GM12864 (cell line): ENCODE measurements at regions not wholly inside any gene's neighbourhood (a gene's known extent, or its start where the extent isn't known, plus 50 kb on each side); places are given as distances from the start of the nearest gene placed in this dataset.
"Not testable (repeated sequence)": the region's sequence is repeated elsewhere in the genome, so short reads cannot be mapped to it uniquely, and the experiment has no call there.

Source experiments
- DNase-seq: peaks from one replicate; pipeline ENCODE4 v3.0.0-alpha.2; 2011; ENCODE audit warnings: low read depth
- H3K4me3 ChIP-seq: 2 replicates; pipeline ENCODE4 v1.5.1; 2011; ENCODE audit warnings: mild to moderate bottlenecking, low read depth, low read length, control low read depth
- CTCF ChIP-seq: IDR thresholded peaks from 2 replicates; pipeline ENCODE4 v1.5.1; 2011; ENCODE audit warnings: low read depth, mild to moderate bottlenecking, moderate library complexity, low read length, control low read depth, inconsistent platforms; ENCODE audit errors: missing control alignments

- H3K4me3 ChIP-seq, result no peak overlapping the region
- no peak for DNase-seq
- TF ChIP-seq CTCF, result no peak
Observed at GRCh38 chr10:117458571-117458970, 83.3 kb upstream of the PDZD8 start.

- no peak for DNase-seq
- H3K4me3 ChIP-seq, result no peak overlapping the region
- no peak for TF ChIP-seq CTCF
Observed at GRCh38 chr10:117457932-117458331, 82.7 kb upstream of the PDZD8 start.

- DNase-seq, result no peak
- TF ChIP-seq CTCF, result no peak
- no peak overlapping the region for H3K4me3 ChIP-seq
Observed at GRCh38 chr10:117457071-117457810, 82.0 kb upstream of the PDZD8 start.

- TF ChIP-seq CTCF, result no peak
- no peak for DNase-seq
- no peak overlapping the region for H3K4me3 ChIP-seq
Observed at GRCh38 chr10:117455346-117455745, 80.1 kb upstream of the PDZD8 start.

GRCh38 chr10:117454502-117454901, 79.3 kb upstream of the PDZD8 start:
- no peak overlapping the region for H3K4me3 ChIP-seq
- DNase-seq, result no peak
- no peak for TF ChIP-seq CTCF

- not testable (repeated sequence) for DNase-seq, H3K4me3 ChIP-seq
Observed at GRCh38 chr10:117453484-117453883, 78.2 kb upstream of the PDZD8 start.

- TF ChIP-seq CTCF, result no peak
- no peak for DNase-seq
- H3K4me3 ChIP-seq, result no peak overlapping the region
Observed at GRCh38 chr10:117450940-117451339, 75.7 kb upstream of the PDZD8 start.
